CD4-positive, alpha-beta T cell treated with Interleukin-17A for 4 hours (primary cell): ENCODE measurements at regions not wholly inside any gene's neighbourhood (a gene's known extent, or its start where the extent isn't known, plus 50 kb on each side); places are given as distances from the start of the nearest gene placed in this dataset.
"Not testable (repeated sequence)": the region's sequence is repeated elsewhere in the genome, so short reads cannot be mapped to it uniquely, and the experiment has no call there.

Source experiments
- DNase-seq: peaks from one replicate; pipeline ENCODE4 v3.0.0-alpha.2; 2020; ENCODE audit warnings: mixed read lengths

GRCh38 chr3:176016203-176016602, 1157.1 kb downstream of the NAALADL2 start:
- not testable (repeated sequence) for DNase-seq

DNA sequence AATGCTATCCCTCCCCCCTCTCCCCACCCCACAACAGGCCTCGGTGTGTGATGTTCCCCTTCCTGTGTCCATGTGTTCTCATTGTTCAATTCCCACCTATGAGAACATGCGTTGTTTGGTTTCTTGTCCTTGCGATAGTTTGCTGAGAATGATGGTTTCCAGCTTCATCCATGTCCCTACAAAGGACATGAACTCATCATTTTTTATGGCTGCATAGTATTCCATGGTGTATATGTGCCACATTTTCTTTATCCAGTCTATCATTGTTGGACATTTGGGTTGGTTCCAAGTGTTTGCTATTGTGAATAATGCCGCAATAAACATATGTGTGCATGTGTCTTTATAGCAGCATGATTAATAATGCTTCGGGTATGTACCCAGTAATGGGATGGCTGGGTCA, 1156.1 kb downstream of the NAALADL2 start:
- DNase-seq = not testable (repeated sequence)

DNA sequence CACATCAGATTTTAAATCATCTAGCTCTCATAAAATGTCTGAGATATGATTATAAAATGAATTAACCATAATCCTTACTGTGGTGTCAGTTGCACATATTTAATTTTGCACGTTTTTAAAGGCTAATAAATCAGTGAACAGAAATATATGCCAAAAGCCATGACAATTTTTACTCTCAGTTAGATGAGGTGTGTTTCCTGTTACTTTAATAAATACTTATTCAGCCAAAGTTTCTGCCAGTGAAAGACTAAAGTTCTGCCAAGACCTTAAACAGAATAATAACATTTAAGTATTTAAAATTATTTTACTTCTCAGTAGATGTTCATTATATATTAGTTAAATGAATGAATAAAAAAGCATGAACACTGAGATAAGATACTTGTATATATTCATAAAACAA, 1150.1 kb downstream of the NAALADL2 start:
- no peak for DNase-seq

DNA sequence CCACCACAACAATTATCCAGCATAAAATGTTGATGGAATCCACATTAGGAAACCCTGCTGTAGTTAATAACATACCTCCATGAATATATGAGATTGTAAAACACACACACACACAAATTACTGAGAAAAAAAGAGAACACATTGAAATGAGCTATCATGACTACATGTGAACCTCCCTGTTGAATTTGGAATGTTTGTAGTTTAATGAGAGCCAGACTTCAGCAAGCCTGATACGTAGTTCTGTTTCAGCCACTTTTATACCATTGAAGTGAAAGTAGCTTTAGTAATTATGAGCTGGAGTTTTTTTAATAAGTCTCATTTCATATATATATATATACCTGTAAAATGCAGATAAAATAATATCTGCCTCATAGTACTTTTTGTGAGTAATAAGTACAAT, 1146.4 kb downstream of the NAALADL2 start:
- DNase-seq = no peak

GRCh38 chr3:175989161-175989560, 1130.0 kb downstream of the NAALADL2 start:
- DNase-seq = no peak

DNA sequence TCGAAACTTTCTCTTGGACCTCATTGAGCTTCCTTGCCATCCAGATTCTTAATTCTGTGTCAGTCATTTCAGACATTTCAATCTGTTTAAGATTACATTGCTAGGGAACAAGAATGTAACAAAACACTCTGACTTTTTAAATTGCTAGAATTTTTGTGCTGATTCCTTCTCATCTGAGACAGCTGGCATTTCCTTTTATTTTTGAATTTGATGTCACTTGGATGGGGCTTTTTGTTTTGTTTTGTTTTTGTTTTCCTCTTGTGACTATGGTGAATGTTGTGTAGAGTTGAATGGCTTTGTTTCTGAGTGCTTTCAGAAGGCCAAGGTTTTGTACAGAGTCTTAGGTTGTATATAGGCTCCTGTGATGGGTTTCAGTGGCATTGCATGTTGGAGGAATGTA, 1129.3 kb downstream of the NAALADL2 start:
- DNase-seq = no peak

DNA sequence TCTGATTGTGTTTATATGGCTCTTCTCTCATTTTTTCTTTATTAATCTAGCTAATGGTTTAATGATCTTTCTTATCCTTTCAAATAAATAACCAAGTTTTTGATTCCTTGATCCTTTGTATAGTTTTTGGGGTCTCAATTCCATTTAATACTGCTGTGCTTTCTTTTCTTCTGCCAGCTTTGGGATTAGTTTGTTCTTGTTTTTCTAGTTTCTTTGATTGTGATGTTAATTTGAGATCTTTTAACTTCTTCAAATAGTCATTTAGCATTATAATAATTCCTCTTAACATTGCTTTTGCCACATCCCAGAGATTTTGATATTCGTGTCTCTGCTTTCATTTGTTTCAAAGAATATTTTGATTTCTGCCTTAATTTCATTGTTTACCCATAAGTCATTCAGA, 1126.6 kb downstream of the NAALADL2 start:
- no peak for DNase-seq

- DNase-seq = no peak
Measured at GRCh38 chr3:175983379-175983778, 1124.2 kb downstream of the NAALADL2 start.

- DNase-seq = no peak
Measured at GRCh38 chr3:175980486-175981090, 1121.5 kb downstream of the NAALADL2 start.

DNA sequence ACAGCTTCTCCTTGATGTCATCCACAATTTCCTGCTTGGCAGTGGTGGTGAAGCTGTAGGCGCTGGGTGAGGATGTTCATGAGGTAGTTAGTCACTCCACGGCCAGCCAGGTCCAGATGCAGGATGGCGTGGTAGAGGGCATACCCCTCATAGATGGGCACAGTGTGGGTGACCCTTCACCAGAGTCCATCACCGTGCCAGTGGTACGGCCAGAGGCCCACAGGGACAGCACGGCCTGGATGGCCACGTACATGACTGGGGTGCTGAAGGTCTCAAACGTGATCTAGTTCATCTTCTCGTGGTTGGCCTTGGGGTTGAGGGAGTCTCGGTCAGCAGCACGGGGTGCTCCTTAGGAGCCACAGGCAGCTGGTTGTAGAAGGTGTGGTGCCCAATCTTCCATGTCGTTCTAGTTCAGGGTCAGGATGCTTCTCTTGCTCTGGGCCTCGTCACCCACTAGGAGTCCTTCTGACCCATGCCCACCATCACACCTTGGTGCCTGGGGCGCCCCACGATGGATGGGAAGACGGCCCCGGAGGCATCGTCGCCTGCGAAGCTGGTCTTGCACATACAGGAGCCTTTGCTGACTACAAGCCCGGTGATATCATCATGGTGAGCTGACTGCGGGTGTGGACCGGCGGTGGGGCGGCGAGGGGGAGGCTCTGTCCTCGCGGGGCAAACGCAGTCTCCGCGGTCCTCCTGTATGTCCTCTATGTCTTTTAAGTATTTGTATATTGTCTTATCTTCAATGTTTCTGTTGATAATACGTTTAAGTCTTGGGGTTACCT, 1119.0 kb downstream of the NAALADL2 start:
- DNase-seq = no peak

DNA sequence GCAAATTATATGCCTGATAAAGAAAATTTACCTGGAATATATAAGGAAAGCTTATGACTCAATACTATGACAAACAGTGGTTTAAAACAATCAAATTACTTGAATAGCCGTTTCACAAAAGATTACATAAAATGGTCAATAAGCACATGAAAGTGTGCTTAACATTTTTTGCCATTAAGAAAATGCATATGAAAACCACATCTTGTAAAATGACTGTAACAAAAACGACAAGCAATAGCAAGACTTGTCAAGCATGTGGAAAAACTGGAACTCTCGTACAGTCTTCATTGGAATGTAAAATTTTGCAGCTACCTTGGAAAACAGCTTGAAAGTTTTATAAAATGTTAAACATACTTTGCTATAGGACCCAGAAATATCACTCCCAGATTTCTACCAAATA, 1110.3 kb downstream of the NAALADL2 start:
- no peak for DNase-seq

DNA sequence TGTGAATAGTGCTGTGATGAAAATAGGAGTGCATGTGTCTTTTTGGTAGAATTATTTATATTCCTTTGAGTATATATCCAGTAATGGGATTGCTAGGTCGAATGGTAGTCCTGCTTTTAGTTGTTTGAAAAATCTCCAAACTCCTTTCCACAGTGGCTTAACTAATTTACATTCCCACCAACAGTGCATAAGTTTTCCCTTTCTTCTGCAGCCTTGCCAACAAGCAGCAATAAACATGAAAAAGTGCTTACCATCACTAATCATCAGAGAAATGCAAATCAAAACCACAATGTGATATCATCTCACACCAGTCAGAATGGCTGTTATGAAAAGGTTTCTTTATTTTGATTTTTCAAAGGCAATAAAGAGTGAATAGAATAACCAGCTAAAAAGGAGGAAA, 1105.9 kb downstream of the NAALADL2 start:
- no peak for DNase-seq

DNA sequence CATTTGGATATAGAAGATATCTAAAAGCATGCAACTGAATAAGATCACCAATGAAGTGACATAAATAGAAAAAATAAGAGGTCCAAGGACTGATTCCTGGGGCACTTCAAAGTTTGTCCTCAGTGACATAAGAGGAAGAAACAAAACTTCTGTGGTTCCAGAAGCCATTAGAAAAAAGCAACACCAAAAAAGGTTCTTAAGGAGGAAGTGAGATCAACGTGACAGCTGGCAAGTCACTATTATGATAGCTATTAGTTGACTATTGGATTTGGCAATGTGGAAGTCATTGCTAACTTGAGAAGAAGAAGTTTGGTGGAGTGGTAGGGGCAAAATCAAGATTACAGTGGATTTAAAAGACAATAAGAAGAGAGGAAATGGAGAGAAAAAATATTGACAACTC, 1098.3 kb downstream of the NAALADL2 start:
- DNase-seq = no peak

- no peak for DNase-seq
Measured at GRCh38 chr3:175956964-175957363, 1097.8 kb downstream of the NAALADL2 start.

DNA sequence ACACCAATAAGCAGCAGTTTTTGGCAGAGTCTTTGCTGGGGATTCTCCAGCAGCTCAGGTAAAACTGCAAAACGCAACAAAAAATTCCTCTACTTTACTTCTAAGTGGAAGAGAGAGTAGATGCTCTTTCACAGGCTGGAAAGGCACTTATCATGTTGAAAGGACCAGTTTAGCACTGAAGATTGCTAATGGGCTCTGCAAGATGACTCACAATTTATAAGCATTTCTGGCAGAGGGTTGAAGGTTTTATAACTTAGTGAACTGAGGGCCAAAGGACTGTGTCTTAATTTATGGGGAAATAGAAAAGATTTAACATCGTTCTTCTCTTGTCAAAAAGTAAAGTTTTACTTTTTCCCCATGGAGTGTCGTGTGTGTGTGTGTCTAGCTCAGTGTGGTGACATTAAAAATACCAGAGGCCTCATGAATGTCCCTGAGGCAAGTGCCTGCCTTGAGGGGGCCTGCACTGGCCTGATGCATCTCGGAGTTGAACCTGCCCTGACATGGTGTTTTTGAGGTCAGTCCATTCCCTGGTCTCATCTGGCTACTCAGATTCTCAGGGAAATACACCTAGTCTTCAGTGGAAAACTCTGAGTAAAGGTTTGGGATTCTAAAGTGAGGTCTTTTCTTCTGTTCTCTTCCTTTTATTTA, 1092.0 kb downstream of the NAALADL2 start:
- no peak for DNase-seq

GRCh38 chr3:175948041-175948440, 1088.9 kb downstream of the NAALADL2 start:
- no peak for DNase-seq

DNA sequence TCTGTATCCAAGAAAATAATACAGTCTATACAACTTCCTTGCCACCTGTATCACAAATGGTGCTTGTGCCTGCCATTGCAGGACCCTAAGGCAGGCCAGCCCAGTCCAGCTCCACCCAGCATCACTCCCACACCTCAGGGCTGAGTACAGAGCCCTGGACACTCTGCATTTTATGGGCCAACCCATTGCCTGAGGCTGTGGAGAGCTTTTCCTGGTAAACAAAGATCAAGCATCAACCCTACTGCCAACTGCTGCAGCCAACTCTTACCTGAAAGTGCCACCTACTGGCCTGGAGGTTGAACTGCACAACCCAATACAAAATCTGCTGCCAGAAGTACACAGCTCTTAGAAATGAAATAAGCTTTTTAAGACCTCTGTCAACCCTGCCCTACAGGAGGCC, 1082.2 kb downstream of the NAALADL2 start:
- DNase-seq = no peak

DNA sequence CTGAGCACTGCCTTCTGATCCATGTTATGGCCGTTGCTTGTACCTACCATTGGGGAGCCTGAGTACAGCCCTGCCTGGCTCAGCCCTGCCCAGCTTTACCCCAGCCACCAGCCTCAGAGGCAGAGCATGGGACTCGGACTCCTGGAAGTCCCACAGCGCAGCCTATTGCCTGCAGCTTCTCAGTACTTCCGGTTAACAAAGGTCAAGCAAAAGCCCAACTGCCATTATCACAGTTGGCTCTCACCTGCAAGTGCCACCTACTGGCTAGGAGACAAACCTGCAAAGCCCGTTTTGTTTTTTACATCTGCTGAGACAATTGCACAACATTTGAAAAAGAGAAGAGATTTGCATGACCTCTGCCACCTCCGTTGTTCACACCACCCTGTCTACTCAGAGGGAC, 1081.7 kb downstream of the NAALADL2 start:
- DNase-seq = no peak

GRCh38 chr3:175940243-175940642, 1081.1 kb downstream of the NAALADL2 start:
- no peak for DNase-seq

- DNase-seq = not testable (repeated sequence)
Measured at GRCh38 chr3:175937367-175937766, 1078.2 kb downstream of the NAALADL2 start.

- DNase-seq = no peak
Measured at GRCh38 chr3:175932586-175932985, 1073.5 kb downstream of the NAALADL2 start.

DNA sequence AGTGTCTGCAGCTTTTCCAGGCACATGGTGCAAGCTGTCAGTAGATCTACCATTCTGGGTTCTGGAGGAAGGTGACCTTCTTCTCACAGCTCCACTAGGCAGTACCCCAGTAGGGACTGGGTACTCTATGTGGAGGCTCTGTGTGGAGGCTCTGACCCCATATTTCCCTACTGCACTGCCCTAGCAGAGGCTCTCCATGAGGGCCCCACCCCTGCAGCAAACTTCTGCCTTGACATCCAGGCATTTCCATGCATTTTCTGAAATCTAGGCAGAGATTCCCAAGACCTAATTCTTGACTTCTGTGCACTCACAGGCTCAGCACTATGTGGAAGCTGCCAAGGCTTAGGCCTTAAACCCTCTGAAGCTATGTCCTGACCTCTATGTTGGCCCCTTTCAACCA, 1060.0 kb downstream of the NAALADL2 start:
- DNase-seq = no peak

DNA sequence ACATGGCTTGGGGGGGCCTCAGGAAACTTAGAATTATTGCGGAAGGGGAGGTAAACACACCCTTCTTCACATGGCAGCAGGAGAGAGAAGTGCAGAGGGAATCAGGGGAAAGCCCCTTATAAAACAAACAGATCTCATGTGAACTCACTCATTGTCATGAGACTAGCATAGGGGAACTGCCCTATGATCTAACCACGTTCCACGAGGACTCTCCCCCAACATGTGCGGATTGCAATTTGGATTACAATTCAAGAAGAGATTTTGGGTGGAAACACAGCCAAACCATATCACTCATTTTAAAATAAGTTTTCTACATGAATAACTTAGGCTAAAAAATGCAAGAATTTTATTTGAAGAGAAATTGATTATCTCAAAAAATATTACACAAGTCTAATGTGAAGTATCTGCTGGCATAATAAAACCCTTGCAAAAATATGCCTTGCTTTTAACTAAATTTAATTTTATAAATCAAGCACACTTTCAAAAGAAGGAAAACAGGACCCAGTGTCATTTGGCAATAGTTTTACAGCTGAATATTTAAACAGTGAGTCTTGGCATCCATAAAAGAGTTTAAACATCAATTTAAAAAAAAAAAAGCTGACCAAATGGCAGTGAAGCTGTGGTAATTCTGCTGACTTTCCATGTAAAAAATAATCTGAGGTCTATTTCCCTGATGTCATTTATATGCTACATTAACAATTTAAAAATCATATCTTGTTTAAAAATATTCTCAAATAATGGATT, 1057.2 kb downstream of the NAALADL2 start:
- DNase-seq = no peak
